ENCODE measurements at regions not wholly inside any gene's neighbourhood (a gene's known extent, or its start where the extent isn't known, plus 50 kb on each side); places are given as distances from the start of the nearest gene placed in this dataset.

DNA sequence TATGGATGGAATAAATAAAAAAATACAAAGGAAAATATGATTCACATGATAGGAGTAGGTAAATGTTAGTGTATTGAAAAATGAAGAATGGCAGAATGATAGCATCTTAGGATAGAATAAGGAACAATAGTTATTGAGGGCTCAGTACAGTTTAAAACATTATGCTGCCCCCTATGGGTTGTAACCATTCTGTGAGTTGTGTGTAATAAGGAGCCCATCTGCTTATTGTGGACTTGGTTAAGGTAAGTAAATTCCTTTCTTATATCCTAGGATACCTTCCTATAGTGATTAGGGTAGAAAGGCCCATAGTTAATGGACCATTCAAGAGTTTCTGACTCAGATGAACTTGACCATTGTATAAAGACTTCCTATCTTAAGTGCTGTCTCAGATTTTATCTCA is 195.8 kb downstream of the PDHA2 start:
- Mint-ChIP-seq H3K4me1 (ENCODE audit: low read depth) (no peaks in the 10 kb centered on the region), H3K36me3 (ENCODE audit: low read depth) (no peaks in the 10 kb centered on the region), H3K4me3 (no peak overlapping the region), H3K9me3 (peaks cover 3% of the 10 kb centered on the region), H3K27ac (no peak overlapping the region), H3K27me3 (no peaks in the 10 kb centered on the region)
- ChIA-PET POLR2A (no interaction called here), CTCF (no interaction called here)
- TF ChIP-seq, protein P1, sequence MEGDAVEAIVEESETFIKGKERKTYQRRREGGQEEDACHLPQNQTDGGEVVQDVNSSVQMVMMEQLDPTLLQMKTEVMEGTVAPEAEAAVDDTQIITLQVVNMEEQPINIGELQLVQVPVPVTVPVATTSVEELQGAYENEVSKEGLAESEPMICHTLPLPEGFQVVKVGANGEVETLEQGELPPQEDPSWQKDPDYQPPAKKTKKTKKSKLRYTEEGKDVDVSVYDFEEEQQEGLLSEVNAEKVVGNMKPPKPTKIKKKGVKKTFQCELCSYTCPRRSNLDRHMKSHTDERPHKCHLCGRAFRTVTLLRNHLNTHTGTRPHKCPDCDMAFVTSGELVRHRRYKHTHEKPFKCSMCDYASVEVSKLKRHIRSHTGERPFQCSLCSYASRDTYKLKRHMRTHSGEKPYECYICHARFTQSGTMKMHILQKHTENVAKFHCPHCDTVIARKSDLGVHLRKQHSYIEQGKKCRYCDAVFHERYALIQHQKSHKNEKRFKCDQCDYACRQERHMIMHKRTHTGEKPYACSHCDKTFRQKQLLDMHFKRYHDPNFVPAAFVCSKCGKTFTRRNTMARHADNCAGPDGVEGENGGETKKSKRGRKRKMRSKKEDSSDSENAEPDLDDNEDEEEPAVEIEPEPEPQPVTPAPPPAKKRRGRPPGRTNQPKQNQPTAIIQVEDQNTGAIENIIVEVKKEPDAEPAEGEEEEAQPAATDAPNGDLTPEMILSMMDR (IDR thresholded peaks at IDR 0.05), result peak; percentile 14
- intact Hi-C loops (cut with micrococcal nuclease), result no loop called here
- no peak for DNase-seq
- ATAC-seq, result no peak

DNA sequence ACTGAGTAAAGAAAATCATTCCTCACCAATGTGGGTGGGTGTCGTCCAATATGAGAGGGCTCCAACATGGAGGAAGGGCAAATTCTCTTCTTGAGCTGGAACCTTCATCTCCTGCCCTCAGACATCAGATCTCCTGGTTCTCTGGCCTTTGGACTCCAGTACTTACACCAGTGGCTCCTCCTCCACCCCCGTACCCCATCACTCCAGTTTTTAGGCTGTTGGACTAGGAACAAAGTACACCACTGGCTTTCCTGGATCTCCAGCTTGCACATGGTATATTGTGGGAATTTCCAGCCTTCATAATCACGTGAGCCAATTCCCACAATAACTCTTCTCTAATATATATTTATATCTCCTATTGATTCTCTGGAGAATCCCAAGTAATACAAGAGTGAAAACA is 196.9 kb downstream of the PDHA2 start:
- ATAC-seq (no peak), DNase-seq (no peak)
- CTCF ChIA-PET, result no interaction called here
- Mint-ChIP-seq H3K4me3 (no peak overlapping the region), H3K27ac (no peak overlapping the region), H3K9me3 (peaks cover 3% of the 10 kb centered on the region), H3K36me3 (ENCODE audit: low read depth) (no peaks in the 10 kb centered on the region), H3K4me1 (ENCODE audit: low read depth) (no peaks in the 10 kb centered on the region), H3K27me3 (no peaks in the 10 kb centered on the region)
- POLR2A ChIA-PET, result no interaction called here
- TF ChIP-seq, protein P1 (IDR thresholded peaks at IDR 0.05), result no peak
- intact Hi-C loops (cut with micrococcal nuclease), result no loop called here

DNA sequence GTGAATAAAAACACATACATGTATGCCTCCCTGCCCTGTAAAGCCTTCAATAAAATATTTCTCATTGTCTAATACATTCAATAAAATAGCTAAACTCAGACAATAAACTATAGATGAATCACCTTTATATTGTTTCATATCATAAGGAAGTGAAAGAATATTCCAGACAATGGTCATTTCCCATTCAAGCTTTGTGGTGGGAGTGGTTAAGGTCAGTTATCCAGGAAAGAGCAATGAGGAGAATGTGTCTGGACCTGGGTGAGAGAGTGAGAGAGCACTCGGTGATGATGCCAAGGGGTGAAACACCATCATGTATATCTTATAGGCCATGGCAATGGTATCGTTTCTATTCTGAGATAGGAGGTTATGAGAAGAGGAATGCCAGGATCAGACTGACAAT is 197.8 kb downstream of the PDHA2 start:
- Mint-ChIP-seq H3K4me1 (ENCODE audit: low read depth) (no peaks in the 10 kb centered on the region), H3K9me3 (peaks cover 3% of the 10 kb centered on the region), H3K4me3 (no peak overlapping the region), H3K27me3 (no peaks in the 10 kb centered on the region), H3K36me3 (ENCODE audit: low read depth) (no peaks in the 10 kb centered on the region), H3K27ac (no peak overlapping the region)
- CTCF ChIA-PET, result no interaction called here
- ATAC-seq, result no peak
- no peak for DNase-seq
- TF ChIP-seq, protein P1 (IDR thresholded peaks at IDR 0.05), result no peak
- POLR2A ChIA-PET, result no interaction called here
- intact Hi-C loops (cut with micrococcal nuclease), result no loop called here

DNA sequence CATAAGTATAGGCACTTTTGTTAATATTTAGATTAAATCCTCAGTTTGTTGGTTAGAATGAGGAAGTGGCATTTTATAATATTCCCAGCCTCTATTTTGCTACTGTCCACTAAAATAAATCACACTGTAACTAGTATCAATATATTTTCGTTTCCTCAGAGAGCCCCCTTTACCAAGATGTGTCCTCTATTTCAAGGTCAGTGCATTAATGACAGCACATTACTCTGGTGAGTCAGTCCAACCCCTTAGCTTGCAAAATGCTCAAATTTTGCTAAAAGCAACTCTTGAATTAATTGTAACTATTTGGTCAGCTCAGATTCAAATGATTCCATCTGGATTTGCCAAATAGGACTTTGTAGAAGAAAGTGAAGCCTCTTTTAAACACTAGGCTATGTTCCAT is 199.3 kb downstream of the PDHA2 start:
- ATAC-seq, result no peak
- intact Hi-C loops (cut with micrococcal nuclease), result no loop called here

DNA sequence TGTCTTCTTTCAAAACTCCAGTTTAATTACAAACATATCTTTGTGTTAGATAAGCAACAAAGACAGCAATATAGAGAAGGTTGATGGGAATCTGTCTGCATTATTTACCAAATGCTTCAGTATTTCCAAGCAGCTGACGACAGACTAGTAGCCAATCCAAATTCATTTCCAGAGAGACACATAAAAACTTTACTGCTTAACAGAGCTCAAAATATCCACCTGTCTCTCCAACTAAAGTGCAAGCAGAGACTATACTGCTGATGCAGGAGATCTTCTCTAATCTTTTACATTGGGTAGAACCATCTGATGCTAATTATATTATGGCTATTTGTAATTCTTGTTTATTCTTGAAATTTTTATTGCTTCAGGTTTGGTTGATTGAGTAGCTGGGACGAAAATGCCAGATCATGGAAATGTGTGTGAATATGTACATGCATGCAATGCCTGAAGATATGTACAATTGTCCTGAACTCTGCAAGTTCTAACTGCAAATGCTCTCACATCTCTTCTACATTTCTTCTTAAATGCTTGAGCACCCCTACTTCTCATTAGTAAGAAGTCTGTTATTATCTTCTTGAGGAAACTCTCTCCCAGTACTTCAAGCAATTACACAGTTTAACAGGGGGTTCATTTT is 200.0 kb downstream of the PDHA2 start:
- intact Hi-C loops (cut with micrococcal nuclease), result no loop called here
- no peak for DNase-seq
- no peak overlapping the region for H3K27ac Mint-ChIP-seq
- TF ChIP-seq, protein P1 (IDR thresholded peaks at IDR 0.05), result no peak
- no peaks in the 10 kb centered on the region for H3K36me3 Mint-ChIP-seq (ENCODE audit: low read depth)
- ChIA-PET POLR2A (no interaction called here), CTCF (interaction anchor here (1.2 kb wide), 1 partner anchor 18 kb away, joined by 3 read pairs; no protein-coding TSS in a partner anchor)
- H3K4me3 Mint-ChIP-seq, result no peak overlapping the region
- H3K9me3 Mint-ChIP-seq, result peaks cover 2% of the 10 kb centered on the region
- no peak for ATAC-seq
- no peaks in the 10 kb centered on the region for H3K4me1 Mint-ChIP-seq (ENCODE audit: low read depth)
- H3K27me3 Mint-ChIP-seq, result no peaks in the 10 kb centered on the region

More for the DNA sequence above, 199.3 kb downstream of the PDHA2 start:
- no peak overlapping the region for H3K27ac Mint-ChIP-seq
- no peaks in the 10 kb centered on the region for H3K4me1 Mint-ChIP-seq (ENCODE audit: low read depth)
- H3K9me3 Mint-ChIP-seq, result peaks cover 2% of the 10 kb centered on the region
- TF ChIP-seq, protein P1 (IDR thresholded peaks at IDR 0.05), result no peak
- ChIA-PET CTCF (interaction anchor here (1.2 kb wide), 1 partner anchor 17 kb away, joined by 3 read pairs; no protein-coding TSS in a partner anchor), POLR2A (no interaction called here)
- no peak overlapping the region for H3K4me3 Mint-ChIP-seq
- no peaks in the 10 kb centered on the region for H3K36me3 Mint-ChIP-seq (ENCODE audit: low read depth)
- no peaks in the 10 kb centered on the region for H3K27me3 Mint-ChIP-seq
- DNase-seq, result no peak
